ENCODE measurements at regions not wholly inside any gene's neighbourhood (a gene's known extent, or its start where the extent isn't known, plus 50 kb on each side); places are given as distances from the start of the nearest gene placed in this dataset.

DNA sequence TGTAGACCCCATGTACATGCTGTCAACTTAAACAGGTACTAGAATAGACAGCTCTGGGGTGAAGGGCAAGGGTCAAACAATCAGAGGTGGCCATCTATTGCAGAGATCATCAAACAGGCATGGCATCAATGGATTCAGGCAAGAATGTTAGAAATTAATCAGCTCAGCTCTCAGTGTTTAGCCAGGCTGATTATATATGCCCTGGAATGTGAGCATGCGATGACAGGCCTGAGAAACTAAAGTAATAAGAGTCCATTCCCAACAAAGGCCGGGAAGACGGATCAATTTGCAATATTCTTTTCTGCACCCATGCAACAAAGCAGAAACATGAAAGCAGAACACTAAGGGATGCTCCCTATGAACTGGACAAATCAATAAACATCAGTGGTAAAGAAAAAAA, 380.5 kb upstream of the SPRED2 start:
- TF ChIP-seq, protein P1, sequence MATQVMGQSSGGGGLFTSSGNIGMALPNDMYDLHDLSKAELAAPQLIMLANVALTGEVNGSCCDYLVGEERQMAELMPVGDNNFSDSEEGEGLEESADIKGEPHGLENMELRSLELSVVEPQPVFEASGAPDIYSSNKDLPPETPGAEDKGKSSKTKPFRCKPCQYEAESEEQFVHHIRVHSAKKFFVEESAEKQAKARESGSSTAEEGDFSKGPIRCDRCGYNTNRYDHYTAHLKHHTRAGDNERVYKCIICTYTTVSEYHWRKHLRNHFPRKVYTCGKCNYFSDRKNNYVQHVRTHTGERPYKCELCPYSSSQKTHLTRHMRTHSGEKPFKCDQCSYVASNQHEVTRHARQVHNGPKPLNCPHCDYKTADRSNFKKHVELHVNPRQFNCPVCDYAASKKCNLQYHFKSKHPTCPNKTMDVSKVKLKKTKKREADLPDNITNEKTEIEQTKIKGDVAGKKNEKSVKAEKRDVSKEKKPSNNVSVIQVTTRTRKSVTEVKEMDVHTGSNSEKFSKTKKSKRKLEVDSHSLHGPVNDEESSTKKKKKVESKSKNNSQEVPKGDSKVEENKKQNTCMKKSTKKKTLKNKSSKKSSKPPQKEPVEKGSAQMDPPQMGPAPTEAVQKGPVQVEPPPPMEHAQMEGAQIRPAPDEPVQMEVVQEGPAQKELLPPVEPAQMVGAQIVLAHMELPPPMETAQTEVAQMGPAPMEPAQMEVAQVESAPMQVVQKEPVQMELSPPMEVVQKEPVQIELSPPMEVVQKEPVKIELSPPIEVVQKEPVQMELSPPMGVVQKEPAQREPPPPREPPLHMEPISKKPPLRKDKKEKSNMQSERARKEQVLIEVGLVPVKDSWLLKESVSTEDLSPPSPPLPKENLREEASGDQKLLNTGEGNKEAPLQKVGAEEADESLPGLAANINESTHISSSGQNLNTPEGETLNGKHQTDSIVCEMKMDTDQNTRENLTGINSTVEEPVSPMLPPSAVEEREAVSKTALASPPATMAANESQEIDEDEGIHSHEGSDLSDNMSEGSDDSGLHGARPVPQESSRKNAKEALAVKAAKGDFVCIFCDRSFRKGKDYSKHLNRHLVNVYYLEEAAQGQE (IDR thresholded peaks at IDR 0.05; ENCODE audit: low read depth): no peak
- TF ChIP-seq, protein P2, sequence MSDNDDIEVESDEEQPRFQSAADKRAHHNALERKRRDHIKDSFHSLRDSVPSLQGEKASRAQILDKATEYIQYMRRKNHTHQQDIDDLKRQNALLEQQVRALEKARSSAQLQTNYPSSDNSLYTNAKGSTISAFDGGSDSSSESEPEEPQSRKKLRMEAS (IDR thresholded peaks at IDR 0.05): no peak
- TF ChIP-seq RAD21 (IDR thresholded peaks at IDR 0.05; ENCODE audit: low read depth) (no peak), EP300 (IDR thresholded peaks at IDR 0.05; ENCODE audit: borderline replicate concordance) (no peak)
- TF ChIP-seq, protein P3, sequence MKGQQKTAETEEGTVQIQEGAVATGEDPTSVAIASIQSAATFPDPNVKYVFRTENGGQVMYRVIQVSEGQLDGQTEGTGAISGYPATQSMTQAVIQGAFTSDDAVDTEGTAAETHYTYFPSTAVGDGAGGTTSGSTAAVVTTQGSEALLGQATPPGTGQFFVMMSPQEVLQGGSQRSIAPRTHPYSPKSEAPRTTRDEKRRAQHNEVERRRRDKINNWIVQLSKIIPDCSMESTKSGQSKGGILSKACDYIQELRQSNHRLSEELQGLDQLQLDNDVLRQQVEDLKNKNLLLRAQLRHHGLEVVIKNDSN (IDR thresholded peaks at IDR 0.05): no peak
